Amygdala (tissue), 56 donors: ENCODE measurements at regions not wholly inside any gene's neighbourhood (a gene's known extent, or its start where the extent isn't known, plus 50 kb on each side); places are given as distances from the start of the nearest gene placed in this dataset.
"Not testable (repeated sequence)": the region's sequence is repeated elsewhere in the genome, so short reads cannot be mapped to it uniquely, and the experiment has no call there.

Source experiments
- DNase-seq, 56 donors: peaks; one replicate each; lab custom pipeline; 2025; lab: John Stamatoyannopoulos, UW

DNA sequence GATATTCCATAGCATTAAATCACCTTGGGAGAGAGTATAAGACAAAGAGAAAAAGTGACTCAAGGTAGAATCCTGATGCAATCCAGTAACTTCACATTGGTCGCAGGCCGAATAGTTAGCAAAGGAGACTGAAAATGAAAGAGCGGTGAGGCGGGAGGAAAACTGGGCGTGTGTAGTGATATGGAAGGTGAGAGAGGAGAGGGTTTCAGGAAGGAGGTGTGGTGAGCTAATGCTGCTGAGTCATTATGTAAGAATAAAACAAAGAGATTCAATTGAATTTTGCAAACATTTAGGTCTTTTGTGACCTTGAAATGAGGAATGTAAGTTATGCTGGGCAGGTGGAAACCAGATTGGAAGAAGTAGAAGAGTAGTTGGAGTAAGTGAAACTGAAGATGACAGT lies 235.3 kb downstream of the C3orf38 start:
- no peak for DNase-seq

DNA sequence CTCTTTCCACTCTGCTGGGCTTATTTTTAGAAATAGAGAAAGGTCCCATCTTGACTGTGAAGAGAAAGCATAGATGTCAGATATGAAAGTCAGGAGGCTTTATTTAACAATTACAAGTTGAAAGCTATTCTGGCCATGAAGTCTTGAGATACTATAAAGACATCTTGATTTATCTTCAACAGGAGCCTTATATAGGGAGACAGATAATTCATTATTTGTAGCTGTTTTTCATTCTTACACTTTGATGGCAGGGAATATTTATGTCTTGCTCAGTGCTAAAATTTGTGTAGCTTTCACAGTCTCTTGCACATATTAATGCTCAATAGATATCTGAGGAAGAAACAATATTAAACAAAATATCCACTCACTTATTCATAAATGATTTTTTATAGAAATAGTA lies 248.8 kb downstream of the C3orf38 start:
- no peak for DNase-seq

DNA sequence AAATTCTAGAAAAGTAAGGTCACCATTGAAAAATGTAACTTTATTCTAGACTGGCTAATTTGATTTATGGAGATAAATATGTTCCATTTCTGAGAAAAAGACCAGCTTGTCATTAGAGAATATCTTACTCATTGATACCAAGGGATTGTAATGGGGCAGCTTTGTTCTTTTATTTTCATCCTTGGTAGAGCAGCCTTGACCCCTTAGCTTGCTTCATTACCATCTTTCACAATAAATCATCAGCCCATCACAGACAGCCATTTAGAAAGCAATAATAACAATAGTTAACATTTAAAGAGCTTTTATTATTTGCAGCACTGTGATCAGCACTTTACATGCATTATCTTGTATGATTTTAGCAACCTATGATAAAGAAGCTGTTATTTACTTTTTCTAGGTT lies 253.6 kb downstream of the C3orf38 start:
- DNase-seq = no peak

DNA sequence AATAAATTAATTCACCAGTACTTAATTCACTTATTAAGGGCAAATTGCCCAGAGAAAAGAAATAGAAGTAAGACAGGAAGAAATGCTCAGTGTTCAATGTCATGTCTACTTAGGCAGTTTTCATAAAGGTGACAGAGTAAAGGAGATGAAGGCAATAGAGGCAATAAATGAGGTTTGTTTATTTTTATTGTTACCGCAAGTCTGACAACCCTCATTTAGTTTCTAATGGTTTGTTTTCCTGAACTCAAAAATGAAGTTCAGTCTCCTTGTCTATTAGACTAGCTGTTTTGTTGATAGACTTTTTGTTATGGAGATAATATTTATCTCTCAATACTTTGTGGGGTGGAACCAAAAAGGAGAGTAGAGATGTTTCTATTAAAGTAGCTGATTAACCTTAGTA lies 258.3 kb downstream of the C3orf38 start:
- DNase-seq = no peak

DNA sequence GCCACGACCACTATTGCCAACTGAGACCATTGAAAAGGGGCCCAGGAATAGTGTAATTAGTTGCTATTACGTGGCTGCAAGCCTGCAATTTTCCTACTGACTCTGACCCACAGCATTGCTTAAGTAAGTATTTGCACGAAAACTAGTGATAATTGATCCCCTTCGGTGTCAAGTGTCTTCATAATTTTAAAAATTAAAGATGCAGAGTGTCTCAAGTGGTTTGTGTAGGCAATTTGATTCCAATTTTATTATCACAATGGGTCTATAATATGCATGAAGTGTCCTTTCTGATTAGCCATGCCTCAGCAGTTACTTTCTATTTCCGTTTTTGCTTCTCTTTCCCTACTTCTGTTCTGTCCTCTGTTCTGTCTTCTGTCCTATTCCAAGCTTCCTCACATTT lies 259.2 kb downstream of the C3orf38 start:
- DNase-seq = no peak

DNA sequence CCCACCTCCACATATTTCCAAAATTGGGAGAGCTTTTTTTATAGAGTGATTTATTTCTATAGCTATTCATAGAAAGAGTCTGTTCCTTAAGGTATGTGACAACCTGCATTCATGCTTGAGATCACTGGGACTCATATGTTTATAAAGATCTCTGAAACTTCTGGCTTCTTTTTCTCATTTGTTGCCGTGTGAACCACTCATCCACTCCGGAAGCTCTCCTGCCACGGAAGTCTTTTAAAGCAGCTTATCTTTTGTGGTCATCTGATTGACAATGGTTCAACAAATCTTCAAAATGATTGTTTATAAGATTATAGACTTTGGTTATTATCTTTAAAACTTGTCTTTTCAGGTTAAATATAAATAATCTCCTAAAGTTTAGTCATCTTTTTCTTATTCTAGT lies 260.5 kb downstream of the C3orf38 start:
- no peak for DNase-seq

DNA sequence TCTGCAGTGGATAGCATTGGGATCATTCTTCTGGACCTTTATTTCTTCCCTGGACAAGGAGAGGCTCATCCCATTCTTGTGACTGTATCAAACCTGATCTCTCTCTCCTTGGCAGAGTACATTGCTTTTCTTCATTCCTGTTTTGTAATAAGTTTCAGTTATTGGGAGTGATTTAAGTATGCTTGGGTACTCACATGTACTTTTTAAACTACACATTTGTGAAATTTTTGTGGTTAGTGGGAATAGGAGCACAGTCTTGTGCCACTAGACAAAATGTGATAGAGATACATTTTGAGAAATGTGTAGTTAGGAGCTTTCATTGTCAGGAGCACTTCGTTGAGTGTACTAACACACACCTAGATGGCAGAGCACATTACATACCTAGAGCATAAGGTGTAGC lies 262.6 kb downstream of the C3orf38 start:
- DNase-seq = no peak

DNA sequence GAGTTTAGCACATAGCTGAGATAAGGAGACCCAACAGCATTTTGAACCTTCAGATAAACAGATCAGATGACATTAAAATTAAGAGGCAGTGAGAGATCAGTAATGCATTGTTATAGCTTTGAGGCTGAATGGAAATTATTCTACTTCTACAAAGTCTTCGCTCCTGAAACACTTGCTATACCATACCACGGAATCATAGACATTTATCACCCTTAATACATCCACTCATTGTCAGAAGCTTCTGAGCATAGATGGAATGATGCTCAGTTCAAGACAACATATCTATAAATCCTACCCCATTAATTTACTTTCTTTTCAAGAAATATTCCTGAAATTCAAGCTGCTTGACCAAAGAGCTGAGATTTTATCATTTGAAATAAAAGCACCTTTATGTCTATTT lies 266.7 kb downstream of the C3orf38 start:
- DNase-seq = no peak

DNA sequence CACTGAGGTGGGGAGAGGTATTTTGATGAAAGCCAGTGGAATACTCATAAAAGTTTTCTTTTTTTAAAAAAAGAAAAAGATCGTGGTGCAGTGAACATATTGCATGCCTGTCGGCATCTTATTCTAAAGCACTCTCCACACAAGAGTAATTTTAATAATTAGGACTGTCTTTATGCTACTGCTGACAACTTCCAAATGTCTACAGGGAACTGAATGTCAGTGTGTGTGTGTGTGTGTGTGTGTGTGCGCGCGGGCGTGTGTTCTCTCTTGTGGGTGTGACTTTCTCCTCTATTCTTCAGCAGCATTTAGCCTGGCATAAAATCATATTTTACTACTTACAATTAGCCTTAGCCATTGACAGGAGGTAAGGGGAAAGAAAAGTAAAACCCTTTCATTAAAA lies 268.5 kb downstream of the C3orf38 start:
- DNase-seq = peak in 1 of 56 donors; percentile 2

DNA sequence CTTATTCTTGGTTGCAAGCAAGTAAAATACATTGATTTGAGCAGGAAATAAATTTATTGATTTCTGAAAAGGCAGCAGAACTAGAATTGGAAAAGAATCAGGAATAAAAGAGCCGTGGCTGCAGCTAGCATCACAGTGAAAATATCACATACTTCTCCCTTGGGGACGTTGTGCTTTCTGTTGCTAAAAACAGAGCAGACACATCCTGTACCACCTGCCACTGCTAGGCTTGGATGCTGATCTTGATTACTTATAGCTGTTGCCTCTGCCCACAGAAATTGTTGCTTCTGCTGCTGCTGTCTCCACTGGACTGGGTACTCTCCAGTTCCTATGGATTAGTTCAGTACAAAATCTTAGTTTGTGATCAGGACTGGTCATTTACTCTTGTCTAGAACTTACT lies 283.8 kb downstream of the C3orf38 start:
- peak in 15 of 56 donors; percentile 0 to 41 (median 5) for DNase-seq

DNA sequence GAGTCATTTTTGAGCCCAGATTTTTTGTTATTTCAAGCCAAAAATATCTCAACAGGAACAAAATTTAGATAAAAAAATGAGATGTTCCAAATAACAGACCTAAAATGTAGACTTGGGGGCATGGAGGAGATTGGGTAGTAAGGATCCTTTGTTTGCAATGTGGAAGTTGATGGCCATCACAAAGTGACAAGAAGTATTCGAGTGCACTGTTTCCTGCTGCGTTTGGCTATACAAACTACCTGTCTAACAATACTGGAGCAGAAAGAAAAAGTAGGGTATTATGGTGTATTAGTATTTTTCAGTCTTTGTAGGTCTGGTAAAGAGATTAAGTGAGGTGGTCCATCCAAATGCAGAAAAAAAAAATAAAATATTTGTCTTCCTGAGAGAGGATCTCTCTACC lies 284.2 kb downstream of the C3orf38 start:
- no peak for DNase-seq

DNA sequence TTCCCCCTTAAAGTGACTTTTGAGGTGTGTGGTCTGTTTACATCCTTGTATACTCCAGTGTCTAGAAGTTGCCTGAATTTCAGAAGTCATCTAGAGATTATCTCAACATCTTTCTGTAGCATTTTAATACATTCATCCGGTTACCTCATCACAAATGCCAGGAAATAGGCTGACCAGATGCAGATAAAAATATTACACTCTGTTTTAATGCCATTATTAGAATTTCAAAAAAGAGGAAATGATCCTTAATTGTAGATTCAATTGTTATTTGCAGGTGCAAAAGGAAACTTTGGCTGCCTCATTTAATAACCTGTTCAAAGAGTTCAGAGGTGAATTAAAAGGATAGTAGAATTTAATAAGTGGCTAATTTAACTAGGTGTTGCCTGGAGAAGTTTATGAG lies 290.9 kb downstream of the C3orf38 start:
- DNase-seq = no peak

DNA sequence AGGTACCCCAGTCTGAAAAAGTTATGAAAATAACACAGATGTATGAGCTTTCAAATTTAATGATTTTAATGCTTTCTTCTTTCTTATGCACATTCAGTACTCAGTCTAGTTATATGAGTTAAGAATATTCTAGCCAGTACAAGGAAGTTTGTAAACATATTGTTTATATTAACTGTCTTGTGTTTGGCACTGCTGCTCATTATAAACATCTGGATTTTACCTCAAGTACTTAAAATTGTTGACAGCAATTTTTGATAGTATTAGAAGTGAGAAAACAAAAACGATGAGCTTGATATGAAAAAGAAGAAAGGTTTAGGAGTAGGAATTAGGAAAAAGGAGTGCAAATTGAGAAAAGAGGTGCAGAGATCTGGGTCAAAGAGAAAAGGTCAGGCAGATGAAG lies 293.3 kb downstream of the C3orf38 start:
- DNase-seq = no peak

DNA sequence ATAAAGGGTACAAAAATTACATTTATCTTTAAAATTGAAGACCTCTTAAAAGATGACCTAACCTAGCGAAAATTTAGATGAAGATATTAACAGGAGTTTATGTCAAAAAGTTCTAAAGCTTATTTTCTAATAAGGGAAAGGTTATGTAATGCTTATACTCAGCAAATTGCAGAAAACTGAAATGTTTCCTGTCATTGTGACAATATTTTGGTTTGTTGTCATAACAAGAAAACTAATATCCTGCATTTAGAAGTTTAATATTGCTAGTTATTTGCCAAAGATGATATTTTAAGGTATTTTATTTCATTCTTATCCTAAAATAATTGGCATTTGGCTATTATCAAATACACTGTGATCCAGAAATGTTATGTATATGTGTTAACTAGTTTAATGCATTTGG lies 294.5 kb downstream of the C3orf38 start:
- no peak for DNase-seq

DNA sequence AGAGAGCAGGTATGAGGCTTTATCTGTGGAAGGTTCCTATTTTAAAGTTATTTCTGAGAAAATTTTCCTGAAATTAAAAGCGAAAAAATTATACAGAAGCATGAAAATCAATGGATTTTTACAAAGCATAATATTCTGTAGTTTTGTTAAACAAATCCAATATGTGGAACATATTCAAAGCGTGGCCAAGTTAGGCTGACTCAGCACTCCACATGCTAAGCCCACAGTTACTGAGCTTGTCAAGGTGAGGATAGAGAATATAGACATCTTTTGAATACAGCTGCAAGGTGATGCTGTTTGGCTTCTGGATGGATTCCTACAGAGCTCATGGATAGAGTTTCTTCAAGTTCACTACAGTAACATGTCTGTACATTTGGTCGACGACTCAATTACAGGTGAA lies 302.5 kb downstream of the C3orf38 start:
- DNase-seq = no peak

DNA sequence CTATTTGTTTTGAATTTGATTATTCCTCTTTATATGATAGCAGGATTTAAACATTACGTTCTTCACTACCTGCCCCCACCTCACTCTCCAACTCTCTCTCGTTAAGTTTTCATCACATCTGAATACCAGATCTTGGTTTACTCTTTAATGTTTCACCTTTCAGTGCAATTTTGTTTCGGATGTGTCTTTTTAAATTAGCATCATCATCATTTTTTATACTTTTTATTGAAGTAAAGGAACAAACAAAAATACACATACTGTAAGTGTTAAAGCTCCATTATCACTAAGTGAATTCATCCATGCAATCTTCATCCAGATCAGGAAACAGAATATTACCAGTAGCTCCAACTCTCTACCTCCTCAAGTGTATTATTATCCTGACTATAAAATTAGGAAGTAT lies 310.6 kb downstream of the C3orf38 start:
- no peak for DNase-seq

DNA sequence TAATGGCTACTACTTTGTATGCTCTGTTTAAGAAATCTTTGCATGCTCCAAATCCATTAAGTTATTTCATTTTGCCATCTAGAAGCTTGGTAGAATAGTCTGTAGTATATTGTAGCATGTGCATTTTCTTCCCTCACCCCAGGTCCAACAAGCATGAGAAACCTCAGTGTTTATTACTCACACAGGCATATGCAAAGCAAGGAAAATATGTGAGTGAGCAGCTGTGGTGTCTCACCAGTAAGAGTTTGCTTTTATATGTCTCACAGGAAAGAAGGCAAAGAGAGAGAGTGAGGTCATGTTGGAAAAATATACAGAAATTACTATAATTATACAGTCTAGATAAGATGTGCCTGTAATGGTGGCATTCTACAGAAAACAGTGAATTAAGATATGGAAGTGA lies 312.5 kb downstream of the C3orf38 start:
- no peak for DNase-seq

DNA sequence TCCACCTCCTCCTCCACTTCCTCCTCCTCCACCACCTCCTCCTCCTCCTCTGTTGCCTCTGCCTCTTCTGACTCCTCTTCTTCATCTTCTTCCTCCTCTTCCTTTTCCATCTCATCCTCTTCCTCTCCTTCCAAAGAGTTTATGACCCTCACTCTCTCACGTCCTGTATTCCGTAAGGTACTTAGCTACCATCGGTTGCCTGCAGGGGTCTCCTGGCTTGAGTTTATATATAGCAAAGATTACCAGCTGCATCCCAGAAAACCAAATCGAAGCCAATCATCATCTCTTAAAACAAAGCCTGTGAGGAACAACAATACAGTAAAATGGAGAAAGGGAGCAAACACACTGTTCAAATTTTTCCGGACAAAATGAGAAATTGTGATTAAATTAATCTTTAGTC lies 317.4 kb downstream of the C3orf38 start:
- DNase-seq = no peak

DNA sequence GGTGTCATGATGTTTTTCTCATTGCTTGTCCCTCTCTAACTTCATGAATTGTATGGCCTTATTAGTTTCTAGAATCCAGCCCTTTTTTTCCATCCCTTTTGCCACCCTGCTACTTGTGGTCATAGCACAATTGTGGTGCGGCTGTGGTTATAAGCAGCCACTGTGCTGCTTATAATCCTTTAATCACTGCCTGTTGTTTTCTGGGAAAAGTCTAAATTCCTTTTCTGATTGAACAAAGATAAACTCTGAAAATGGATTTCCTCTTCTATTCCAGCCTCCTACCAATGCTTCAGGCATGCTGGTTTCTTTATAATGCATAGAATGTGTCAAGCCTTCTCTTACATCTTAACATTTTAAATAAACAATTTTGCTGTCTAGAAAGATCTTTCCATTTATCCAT lies 319.5 kb downstream of the C3orf38 start:
- DNase-seq = no peak

DNA sequence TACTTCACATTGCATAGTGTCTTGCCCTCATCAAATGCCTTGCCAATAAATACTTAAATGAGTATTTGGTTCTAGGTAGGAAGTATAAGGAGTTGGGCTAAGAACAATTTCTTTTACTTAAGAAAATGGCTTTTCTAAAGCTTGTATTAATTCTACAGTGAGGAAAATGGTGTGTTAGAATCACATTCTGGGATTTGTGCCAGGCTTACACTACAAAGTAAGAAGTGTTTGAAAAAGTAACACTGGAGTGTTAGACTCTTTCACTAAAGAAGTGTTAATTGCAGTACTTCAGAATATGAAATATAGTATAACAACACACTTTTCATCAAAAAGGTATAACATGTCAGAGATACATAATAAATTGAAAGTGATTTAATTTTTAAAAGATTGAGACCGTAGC lies 328.7 kb downstream of the C3orf38 start:
- no peak for DNase-seq

DNA sequence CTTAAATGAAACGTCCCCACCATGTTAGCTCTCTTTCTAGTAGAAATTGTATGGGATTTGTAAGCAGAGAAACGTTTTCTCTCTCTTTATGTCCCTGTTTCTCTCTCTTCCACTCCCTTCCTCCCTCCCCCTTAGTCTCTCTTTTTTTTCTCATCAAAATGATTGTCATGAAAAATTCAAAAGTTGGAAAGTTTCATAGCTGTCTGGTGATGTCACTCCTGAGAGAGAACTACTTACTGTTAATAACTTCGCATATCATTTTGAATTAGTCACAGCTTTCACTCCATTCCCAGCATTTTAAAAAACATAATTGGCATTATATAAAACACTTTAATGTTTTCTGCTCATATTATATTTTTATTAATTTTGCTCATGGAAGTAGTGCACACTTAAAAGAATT lies 331.1 kb downstream of the C3orf38 start:
- DNase-seq = no peak

DNA sequence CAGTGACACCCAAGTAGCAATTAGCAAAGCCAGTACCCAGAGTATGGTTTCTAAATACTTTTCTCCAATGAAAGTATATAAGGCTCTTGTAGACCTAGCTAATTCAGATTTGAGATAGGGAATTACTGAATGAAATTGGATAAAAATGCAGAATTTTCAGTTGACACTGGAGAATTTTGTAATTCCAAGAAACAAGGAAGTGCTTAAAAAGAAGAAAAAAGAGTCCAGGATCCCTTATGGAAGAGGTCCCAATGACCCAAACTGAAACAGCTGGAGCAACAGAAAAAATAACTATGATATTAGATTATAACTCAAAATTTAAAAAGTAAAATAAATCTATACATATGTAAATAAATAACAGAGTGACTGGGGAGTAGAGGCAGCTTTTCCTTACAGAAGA lies 335.2 kb downstream of the C3orf38 start:
- no peak for DNase-seq

DNA sequence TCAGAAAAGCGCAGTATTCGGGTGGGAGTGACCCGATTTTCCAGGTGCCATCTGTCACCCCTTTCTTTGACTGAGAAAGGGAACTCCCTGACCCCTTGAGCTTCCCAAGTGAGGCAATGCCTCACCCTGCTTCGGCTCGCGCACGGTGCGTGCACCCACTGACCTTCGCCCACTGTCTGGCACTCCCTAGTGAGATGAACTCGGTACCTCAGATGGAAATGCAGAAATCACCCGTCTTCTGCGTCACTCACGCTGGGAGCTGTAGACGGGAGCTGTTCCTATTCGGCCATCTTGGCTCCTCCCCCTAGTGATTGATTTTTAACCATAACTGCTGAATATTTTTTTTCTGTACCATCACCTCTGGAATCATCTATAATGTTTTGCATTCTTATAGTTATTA lies 359.1 kb downstream of the C3orf38 start:
- DNase-seq = not testable (repeated sequence)

DNA sequence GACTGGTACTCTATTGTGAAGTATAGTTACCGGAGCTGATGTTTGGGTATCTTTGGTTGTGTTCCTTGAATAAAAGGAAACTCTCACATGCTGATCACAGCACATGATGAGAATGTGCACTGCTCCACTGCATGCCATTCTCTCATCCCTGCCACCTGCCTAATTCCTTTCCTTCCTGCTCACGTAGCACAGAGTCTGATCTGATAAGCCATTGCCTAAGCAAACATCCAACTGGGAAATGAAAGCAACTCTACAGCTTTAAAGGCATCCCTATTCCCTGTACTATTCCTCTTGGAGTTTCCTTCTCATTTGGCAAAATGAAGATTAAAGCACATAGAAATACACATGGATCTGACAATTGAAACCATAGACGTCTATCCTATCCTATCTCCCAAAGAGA lies 359.8 kb downstream of the C3orf38 start:
- DNase-seq = no peak
